WTC11 (cell line): ENCODE measurements at regions not wholly inside any gene's neighbourhood (a gene's known extent, or its start where the extent isn't known, plus 50 kb on each side); places are given as distances from the start of the nearest gene placed in this dataset.

Experiments
- ATAC-seq: fragments of 200-7000 bp; cut with Tn5 transposase; 2 replicates; pipeline ENCODE4 v1.10.0; 2021; ENCODE audit warnings: mild to moderate bottlenecking, moderate library complexity
- CTCF ChIA-PET: fragments of 300-600 bp; sonication (Branson Sonifier 250); formaldehyde crosslinking; loops from one replicate; lab custom pipeline; 2021; ENCODE audit warnings: antibody characterized with exemption; lab: Charles Lee
- POLR2A ChIA-PET: fragments of 350-600 bp; sonication (Branson Sonifier 250); formaldehyde crosslinking; loops from one replicate; lab custom pipeline; 2021; ENCODE audit warnings: antibody characterized with exemption; lab: Charles Lee
- DNase-seq: peaks from one replicate; pipeline ENCODE4 v3.0.0; 2021; ENCODE audit warnings: low spot score
- H3K27ac Mint-ChIP-seq: 2 replicates; pipeline ENCODE4 v1.8.0; 2021; ENCODE audit warnings: mixed read lengths
- H3K27me3 Mint-ChIP-seq: 2 replicates; pipeline ENCODE4 v1.8.0; 2021; ENCODE audit warnings: low read depth, mild to moderate bottlenecking, moderate library complexity, mixed read lengths
- H3K36me3 Mint-ChIP-seq: 2 replicates; pipeline ENCODE4 v1.8.0; 2021; ENCODE audit warnings: mixed read lengths
- H3K4me1 Mint-ChIP-seq: 2 replicates; pipeline ENCODE4 v1.8.0; 2022; ENCODE audit warnings: mixed read lengths
- H3K4me3 Mint-ChIP-seq: 2 replicates; pipeline ENCODE4 v1.8.0; 2021; ENCODE audit warnings: mild to moderate bottlenecking, moderate library complexity, mixed read lengths
- H3K9me3 Mint-ChIP-seq: 2 replicates; pipeline ENCODE4 v1.8.0; 2021; ENCODE audit warnings: mixed read lengths
- AFF4 ChIP-seq: sonication (generic); formaldehyde crosslinking; IDR thresholded peaks from 2 replicates; pipeline ENCODE4 v1.8.1; 2023; ENCODE audit warnings: mild to moderate bottlenecking, missing genetic modification reagents, borderline replicate concordance
- ARID4B ChIP-seq: sonication (generic); formaldehyde crosslinking; IDR thresholded peaks from 2 replicates; pipeline ENCODE4 v1.8.0; 2023; ENCODE audit warnings: missing genetic modification reagents, mild to moderate bottlenecking, borderline replicate concordance
- ATF2 ChIP-seq: sonication (generic); formaldehyde crosslinking; IDR thresholded peaks from 2 replicates; pipeline ENCODE4 v1.8.1; 2022; ENCODE audit warnings: low read depth, missing genetic modification reagents, borderline replicate concordance
- ATF6 ChIP-seq: sonication (generic); formaldehyde crosslinking; IDR thresholded peaks from 2 replicates; pipeline ENCODE4 v1.8.1; 2023; ENCODE audit warnings: mild to moderate bottlenecking, missing genetic modification reagents
- ELF4 ChIP-seq: sonication (generic); formaldehyde crosslinking; IDR thresholded peaks from 2 replicates; pipeline ENCODE4 v1.8.1; 2022; ENCODE audit warnings: low read depth, mild to moderate bottlenecking, moderate library complexity, missing genetic modification reagents
- GTF2I ChIP-seq: fragments of 250-450 bp; sonication (Bioruptor Pico); conservative IDR thresholded peaks from 2 replicates; pipeline ENCODE4 v1.4.0; 2021; ENCODE audit warnings: mild to moderate bottlenecking
- NR1H2 ChIP-seq: sonication (generic); formaldehyde crosslinking; IDR thresholded peaks from 2 replicates; pipeline ENCODE4 v1.9.0; 2021; ENCODE audit warnings: mild to moderate bottlenecking, moderate library complexity, missing genetic modification reagents
- NR3C1 ChIP-seq: sonication (generic); formaldehyde crosslinking; conservative IDR thresholded peaks from 2 replicates; pipeline ENCODE4 v1.8.1; 2023; ENCODE audit warnings: low read depth, mild to moderate bottlenecking, missing genetic modification reagents
- OVOL2 ChIP-seq: fragments of 250-450 bp; sonication (Bioruptor Pico); IDR thresholded peaks from 2 replicates; pipeline ENCODE4 v1.9.0; 2021; ENCODE audit warnings: mild to moderate bottlenecking, borderline replicate concordance
- PRRX2 ChIP-seq: fragments of 250-450 bp; sonication (Bioruptor Pico); IDR thresholded peaks from 2 replicates; pipeline ENCODE4 v1.8.0; 2021; ENCODE audit warnings: mild to moderate bottlenecking
- RORB ChIP-seq: fragments of 250-450 bp; sonication (Bioruptor Pico); IDR thresholded peaks from 2 replicates; pipeline ENCODE4 v1.9.0; 2021; ENCODE audit warnings: mild to moderate bottlenecking
- SOX15 ChIP-seq: fragments of 250-450 bp; sonication (Bioruptor Pico); IDR thresholded peaks from 2 replicates; pipeline ENCODE4 v1.9.0; 2021; ENCODE audit warnings: mild to moderate bottlenecking
- ZNF138 ChIP-seq: sonication (generic); formaldehyde crosslinking; conservative IDR thresholded peaks from 2 replicates; pipeline ENCODE4 v1.8.1; 2022; ENCODE audit warnings: mild to moderate bottlenecking, moderate library complexity, missing genetic modification reagents
- ZNF232 ChIP-seq: sonication (generic); formaldehyde crosslinking; IDR thresholded peaks from 2 replicates; pipeline ENCODE4 v1.8.0; 2022; ENCODE audit warnings: mild to moderate bottlenecking, missing genetic modification reagents
- ZNF263 ChIP-seq: sonication (generic); formaldehyde crosslinking; IDR thresholded peaks from 2 replicates; pipeline ENCODE4 v1.8.1; 2022; ENCODE audit warnings: low read depth, mild to moderate bottlenecking, moderate library complexity, missing genetic modification reagents
- ZNF416 ChIP-seq: fragments of 250-450 bp; sonication (Bioruptor Pico); IDR thresholded peaks from 2 replicates; pipeline ENCODE4 v1.9.0; 2021; ENCODE audit warnings: mild to moderate bottlenecking, inconsistent platforms
- TF ChIP-seq, protein P1 (sequence below): sonication (generic); formaldehyde crosslinking; IDR thresholded peaks from 2 replicates; pipeline ENCODE4 v1.8.1; 2023; ENCODE audit warnings: mild to moderate bottlenecking, moderate library complexity, missing genetic modification reagents
- TF ChIP-seq, protein P2 (sequence below): sonication (generic); formaldehyde crosslinking; IDR thresholded peaks from 2 replicates; pipeline ENCODE4 v1.8.1; 2022; ENCODE audit warnings: missing genetic modification reagents, borderline replicate concordance
- TF ChIP-seq, protein P3 (sequence below): sonication (generic); formaldehyde crosslinking; IDR thresholded peaks from 2 replicates; pipeline ENCODE4 v1.8.0; 2022; ENCODE audit warnings: mild to moderate bottlenecking, missing genetic modification reagents

- ChIA-PET POLR2A (no interaction called here), CTCF (no interaction called here)
- H3K36me3 Mint-ChIP-seq: 0 out of 2 replicates have a peak, but pooled peaks cover 2% of the 10 kb centered on the region
- no peak overlapping the region for H3K27ac Mint-ChIP-seq
- no peak for DNase-seq
- no peaks in the 10 kb centered on the region for H3K27me3 Mint-ChIP-seq
- H3K4me3 Mint-ChIP-seq: no peak overlapping the region
- TF ChIP-seq, protein P1, sequence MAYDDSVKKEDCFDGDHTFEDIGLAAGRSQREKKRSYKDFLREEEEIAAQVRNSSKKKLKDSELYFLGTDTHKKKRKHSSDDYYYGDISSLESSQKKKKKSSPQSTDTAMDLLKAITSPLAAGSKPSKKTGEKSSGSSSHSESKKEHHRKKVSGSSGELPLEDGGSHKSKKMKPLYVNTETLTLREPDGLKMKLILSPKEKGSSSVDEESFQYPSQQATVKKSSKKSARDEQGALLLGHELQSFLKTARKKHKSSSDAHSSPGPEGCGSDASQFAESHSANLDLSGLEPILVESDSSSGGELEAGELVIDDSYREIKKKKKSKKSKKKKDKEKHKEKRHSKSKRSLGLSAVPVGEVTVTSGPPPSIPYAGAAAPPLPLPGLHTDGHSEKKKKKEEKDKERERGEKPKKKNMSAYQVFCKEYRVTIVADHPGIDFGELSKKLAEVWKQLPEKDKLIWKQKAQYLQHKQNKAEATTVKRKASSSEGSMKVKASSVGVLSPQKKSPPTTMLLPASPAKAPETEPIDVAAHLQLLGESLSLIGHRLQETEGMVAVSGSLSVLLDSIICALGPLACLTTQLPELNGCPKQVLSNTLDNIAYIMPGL (CRISPR knock-in tag): no peak
- TF ChIP-seq ZNF263 (CRISPR knock-in tag): no peak
- peaks cover 23% of the 10 kb centered on the region for H3K4me1 Mint-ChIP-seq
- 0 out of 2 replicates have a peak, but pooled peaks cover 7% of the 10 kb centered on the region for H3K9me3 Mint-ChIP-seq
- peak; percentile 73 for ATAC-seq
Observed at GRCh38 chr4:178856139-178856800, 1414.0 kb upstream of the AGA start.

DNA sequence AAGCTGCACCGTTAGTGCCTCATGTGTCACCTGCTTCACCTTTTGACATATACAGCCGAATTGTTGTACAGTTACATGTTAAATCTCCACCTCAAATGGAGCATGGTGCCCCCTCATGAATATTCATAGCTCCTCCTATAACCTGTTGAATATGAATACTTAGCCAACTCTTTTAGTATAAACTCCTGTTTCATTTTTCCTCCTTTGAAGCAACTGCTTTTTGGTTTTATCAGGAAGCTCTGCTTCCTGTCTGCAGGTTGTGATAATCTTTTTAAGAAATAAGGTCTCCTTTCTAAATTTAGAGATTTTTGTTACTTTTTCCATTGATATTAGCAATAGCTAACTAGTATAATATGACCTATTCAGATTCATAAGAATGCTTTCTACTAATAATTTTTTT, 1429.2 kb upstream of the AGA start:
- CTCF ChIA-PET: no interaction called here
- no peak for TF ChIP-seq NR1H2 (CRISPR knock-in tag)
- no peak for TF ChIP-seq ATF2 (CRISPR knock-in tag)
- TF ChIP-seq, protein P2, sequence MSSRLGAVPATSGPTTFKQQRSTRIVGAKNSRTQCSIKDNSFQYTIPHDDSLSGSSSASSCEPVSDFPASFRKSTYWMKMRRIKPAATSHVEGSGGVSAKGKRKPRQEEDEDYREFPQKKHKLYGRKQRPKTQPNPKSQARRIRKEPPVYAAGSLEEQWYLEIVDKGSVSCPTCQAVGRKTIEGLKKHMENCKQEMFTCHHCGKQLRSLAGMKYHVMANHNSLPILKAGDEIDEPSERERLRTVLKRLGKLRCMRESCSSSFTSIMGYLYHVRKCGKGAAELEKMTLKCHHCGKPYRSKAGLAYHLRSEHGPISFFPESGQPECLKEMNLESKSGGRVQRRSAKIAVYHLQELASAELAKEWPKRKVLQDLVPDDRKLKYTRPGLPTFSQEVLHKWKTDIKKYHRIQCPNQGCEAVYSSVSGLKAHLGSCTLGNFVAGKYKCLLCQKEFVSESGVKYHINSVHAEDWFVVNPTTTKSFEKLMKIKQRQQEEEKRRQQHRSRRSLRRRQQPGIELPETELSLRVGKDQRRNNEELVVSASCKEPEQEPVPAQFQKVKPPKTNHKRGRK (CRISPR knock-in tag): no peak
- TF ChIP-seq AFF4 (CRISPR knock-in tag): no peak
- TF ChIP-seq RORB: no peak
- no peak for TF ChIP-seq ZNF232 (CRISPR knock-in tag)
- TF ChIP-seq OVOL2: no peak
- no peak for TF ChIP-seq PRRX2 (CRISPR knock-in tag)
- no peak for TF ChIP-seq ZNF138 (CRISPR knock-in tag)
- TF ChIP-seq NR3C1 (CRISPR knock-in tag): no peak
- no peak for TF ChIP-seq GTF2I
- TF ChIP-seq ATF6 (CRISPR knock-in tag): no peak
- no peak for TF ChIP-seq ARID4B (CRISPR knock-in tag)
- TF ChIP-seq SOX15: no peak
- TF ChIP-seq ELF4 (CRISPR knock-in tag): no peak
- TF ChIP-seq, protein P3, sequence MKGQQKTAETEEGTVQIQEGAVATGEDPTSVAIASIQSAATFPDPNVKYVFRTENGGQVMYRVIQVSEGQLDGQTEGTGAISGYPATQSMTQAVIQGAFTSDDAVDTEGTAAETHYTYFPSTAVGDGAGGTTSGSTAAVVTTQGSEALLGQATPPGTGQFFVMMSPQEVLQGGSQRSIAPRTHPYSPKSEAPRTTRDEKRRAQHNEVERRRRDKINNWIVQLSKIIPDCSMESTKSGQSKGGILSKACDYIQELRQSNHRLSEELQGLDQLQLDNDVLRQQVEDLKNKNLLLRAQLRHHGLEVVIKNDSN (CRISPR knock-in tag): no peak
- TF ChIP-seq ZNF416: no peak

More for the DNA sequence above, 1429.2 kb upstream of the AGA start:
- H3K27me3 Mint-ChIP-seq: no peaks in the 10 kb centered on the region
- no peak for DNase-seq
- no peak overlapping the region; the same call in 1 of the 2 replicates for H3K27ac Mint-ChIP-seq
- H3K4me1 Mint-ChIP-seq: peaks cover 6% of the 10 kb centered on the region
- no peak overlapping the region for H3K4me3 Mint-ChIP-seq
- no peaks in the 10 kb centered on the region for H3K36me3 Mint-ChIP-seq
- POLR2A ChIA-PET: no interaction called here
- H3K9me3 Mint-ChIP-seq: no peaks in the 10 kb centered on the region
- ATAC-seq: no peak
